ENCODE measurements at regions not wholly inside any gene's neighbourhood (a gene's known extent, or its start where the extent isn't known, plus 50 kb on each side); places are given as distances from the start of the nearest gene placed in this dataset.

GRCh38 chr1:14511796-14512585 lies 86.5 kb upstream of the KAZN start:
- DNase-seq, result no peak

GRCh38 chr1:14513111-14513510 lies 85.4 kb upstream of the KAZN start:
- DNase-seq, result no peak

GRCh38 chr1:14514739-14515138 lies 83.7 kb upstream of the KAZN start:
- DNase-seq, result no peak

- DNase-seq, result no peak
Measured at GRCh38 chr1:14516974-14517840, 81.3 kb upstream of the KAZN start.

GRCh38 chr1:14517841-14518180 lies 80.7 kb upstream of the KAZN start:
- no peak for DNase-seq

GRCh38 chr1:14519976-14520375 lies 78.5 kb upstream of the KAZN start:
- no peak for DNase-seq

GRCh38 chr1:14520514-14521163 lies 77.8 kb upstream of the KAZN start:
- no peak for DNase-seq

GRCh38 chr1:14521622-14522021 lies 76.9 kb upstream of the KAZN start:
- no peak for DNase-seq

- no peak for DNase-seq
Measured at GRCh38 chr1:14522077-14522925, 76.2 kb upstream of the KAZN start.

GRCh38 chr1:14522926-14523241 lies 75.6 kb upstream of the KAZN start:
- DNase-seq, result no peak

GRCh38 chr1:14524826-14525636 lies 73.5 kb upstream of the KAZN start:
- no peak for DNase-seq

GRCh38 chr1:14529475-14529874 lies 69.0 kb upstream of the KAZN start:
- DNase-seq, result no peak

- no peak for DNase-seq
Measured at GRCh38 chr1:14531519-14531918, 67.0 kb upstream of the KAZN start.

- no peak for DNase-seq
Measured at GRCh38 chr1:14535619-14536355, 62.7 kb upstream of the KAZN start.

GRCh38 chr1:14538335-14538734 lies 60.1 kb upstream of the KAZN start:
- no peak for DNase-seq

- DNase-seq, result no peak
Measured at GRCh38 chr1:14539309-14539708, 59.2 kb upstream of the KAZN start.

GRCh38 chr1:14539953-14540563 lies 58.4 kb upstream of the KAZN start:
- DNase-seq, result no peak

GRCh38 chr1:14541348-14541747 lies 57.1 kb upstream of the KAZN start:
- DNase-seq, result no peak

- no peak for DNase-seq
Measured at GRCh38 chr1:14543191-14543840, 55.2 kb upstream of the KAZN start.

- no peak for DNase-seq
Measured at GRCh38 chr1:14544319-14544718, 54.2 kb upstream of the KAZN start.

Measured in activated naive CD4-positive, alpha-beta T cell (primary cell).